Activated CD4-positive, CD25-positive, alpha-beta regulatory T cell treated with anti-CD3 and anti-CD28 coated beads, Interleukin-2, amount 50 U/mL, for 24 hours (primary cell): ENCODE measurements at regions not wholly inside any gene's neighbourhood (a gene's known extent, or its start where the extent isn't known, plus 50 kb on each side); places are given as distances from the start of the nearest gene placed in this dataset.

Source experiments
- ATAC-seq, 2 donors: fragments of 150-1000 bp; cut with Tn5 transposase; one replicate each; pipeline ENCODE4 v1.10.0; 2021; ENCODE audit warnings: mild to moderate bottlenecking in 1 of 2, moderate library complexity in 1 of 2

GRCh38 chr2:238793306-238793705 lies 54.6 kb upstream of the TWIST2 start:
- ATAC-seq: no peak

DNA sequence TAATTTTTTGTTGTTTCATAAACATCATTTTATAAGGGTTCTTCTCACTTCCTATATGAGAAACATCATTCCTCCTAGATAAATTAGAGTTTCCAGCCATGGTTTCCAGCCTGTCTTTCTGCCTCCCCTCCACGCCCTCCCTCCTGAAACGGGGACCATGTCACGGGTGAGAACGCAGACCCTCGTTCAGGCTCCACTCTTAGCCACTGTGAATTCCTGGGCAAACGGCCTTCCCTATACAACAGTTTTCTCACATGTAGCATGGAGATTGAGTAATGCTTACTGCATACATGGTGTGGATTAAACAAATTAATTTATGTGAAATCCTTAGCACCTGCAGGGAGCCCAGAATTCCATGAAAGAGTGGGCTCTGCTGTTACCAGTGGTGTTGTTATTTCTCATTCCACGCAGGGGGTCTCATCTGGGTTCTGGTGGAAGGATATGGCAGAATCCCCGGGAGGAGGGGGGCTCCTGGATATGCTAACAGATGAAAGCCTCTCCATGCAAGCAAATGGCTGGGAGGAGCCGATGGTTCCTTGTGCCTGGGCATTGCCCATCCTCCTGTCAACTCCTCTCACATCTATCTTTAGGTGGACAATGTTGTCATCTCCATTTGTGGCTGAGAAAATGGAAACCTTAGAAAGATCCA lies 54.0 kb upstream of the TWIST2 start:
- ATAC-seq: no peak

DNA sequence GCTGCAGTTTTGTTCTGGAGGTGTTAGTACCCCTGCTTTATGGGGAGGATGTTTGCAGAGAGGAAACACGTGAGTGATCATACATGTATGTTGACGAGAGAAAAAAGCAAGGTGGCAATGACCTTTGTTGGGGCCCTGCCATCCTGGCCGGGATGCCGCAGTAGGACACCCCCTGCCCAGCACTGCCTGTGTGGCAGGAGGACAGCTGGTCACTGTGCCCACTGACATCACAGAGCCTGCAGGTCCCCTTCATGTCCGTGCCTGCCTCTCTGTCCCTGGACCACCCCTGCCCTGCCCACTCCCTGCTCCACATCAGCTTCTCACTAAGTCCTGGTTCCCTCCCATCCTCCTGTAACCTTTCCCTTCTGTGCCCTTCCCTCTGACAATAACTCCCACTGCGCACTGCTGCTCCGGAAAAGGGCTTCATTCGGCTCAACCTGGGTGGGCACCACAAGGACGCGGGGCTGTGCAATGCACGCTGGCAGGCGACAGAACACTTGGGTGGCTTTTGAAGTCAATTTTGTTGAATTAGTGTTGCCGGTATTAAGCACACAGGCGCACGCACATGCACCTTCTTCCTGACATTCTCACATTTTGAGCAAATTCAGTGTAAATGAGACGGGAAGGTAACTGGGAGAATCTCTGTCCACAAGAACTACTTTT lies 51.5 kb upstream of the TWIST2 start:
- ATAC-seq: no peak

DNA sequence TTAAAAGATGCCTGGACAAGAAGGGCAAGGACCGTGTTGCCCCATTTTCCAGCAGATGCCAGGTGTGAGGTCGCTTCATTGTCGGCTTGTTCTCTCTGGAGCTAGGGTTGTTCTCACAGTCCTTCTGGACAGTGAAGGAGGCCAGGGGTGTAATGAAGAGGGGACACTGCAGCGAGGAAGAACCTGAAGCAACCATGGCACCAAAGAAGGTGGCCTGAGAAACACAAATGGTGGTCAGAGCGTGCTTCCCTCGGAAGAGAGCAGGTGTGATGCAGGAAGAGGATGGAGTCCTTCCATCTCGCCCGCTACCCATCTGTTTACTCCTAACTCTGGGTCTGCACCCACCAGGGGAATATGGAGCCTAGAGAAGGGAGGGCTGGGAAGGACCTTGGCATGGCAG lies 50.3 kb upstream of the TWIST2 start:
- no peak for ATAC-seq
